HFF-Myc (cell line): ENCODE measurements at regions not wholly inside any gene's neighbourhood (a gene's known extent, or its start where the extent isn't known, plus 50 kb on each side); places are given as distances from the start of the nearest gene placed in this dataset.

Source experiments
- DNase-seq: peaks from one replicate; pipeline ENCODE4 v3.0.0-alpha.2; 2011; ENCODE audit warnings: low read depth; ENCODE audit errors: extremely low read depth
- H3K4me3 ChIP-seq: replicated peaks from 2 replicates; pipeline ENCODE4 v1.5.1; 2011; ENCODE audit warnings: low read depth, mild to moderate bottlenecking, control low read depth, low read length
- TF ChIP-seq, protein P1 (sequence below): IDR thresholded peaks from 2 replicates; pipeline ENCODE4 v1.5.1; 2012; ENCODE audit warnings: mild to moderate bottlenecking, low read depth, low read length, control low read depth; ENCODE audit errors: missing control alignments

DNA sequence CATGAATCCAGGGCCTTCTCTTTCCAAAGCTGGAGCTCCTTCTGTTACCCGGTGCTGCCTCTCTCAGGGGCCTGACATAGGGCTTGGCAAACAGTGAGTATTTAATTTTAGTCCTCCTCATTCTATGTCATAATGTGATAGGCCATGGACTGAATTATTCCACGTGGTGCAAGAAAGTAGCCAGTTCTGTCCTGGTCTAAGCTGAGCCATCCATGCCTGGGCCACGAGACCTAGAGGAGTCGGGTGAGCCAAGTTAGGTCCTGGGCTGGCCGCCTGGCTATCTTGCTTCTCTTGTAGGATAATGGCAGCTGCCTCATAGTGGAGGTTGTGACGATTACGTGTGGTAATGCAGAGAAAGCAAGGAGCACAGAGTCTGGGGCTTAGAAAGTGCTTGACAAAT lies 170.6 kb downstream of the FAM43A start:
- TF ChIP-seq, protein P1, sequence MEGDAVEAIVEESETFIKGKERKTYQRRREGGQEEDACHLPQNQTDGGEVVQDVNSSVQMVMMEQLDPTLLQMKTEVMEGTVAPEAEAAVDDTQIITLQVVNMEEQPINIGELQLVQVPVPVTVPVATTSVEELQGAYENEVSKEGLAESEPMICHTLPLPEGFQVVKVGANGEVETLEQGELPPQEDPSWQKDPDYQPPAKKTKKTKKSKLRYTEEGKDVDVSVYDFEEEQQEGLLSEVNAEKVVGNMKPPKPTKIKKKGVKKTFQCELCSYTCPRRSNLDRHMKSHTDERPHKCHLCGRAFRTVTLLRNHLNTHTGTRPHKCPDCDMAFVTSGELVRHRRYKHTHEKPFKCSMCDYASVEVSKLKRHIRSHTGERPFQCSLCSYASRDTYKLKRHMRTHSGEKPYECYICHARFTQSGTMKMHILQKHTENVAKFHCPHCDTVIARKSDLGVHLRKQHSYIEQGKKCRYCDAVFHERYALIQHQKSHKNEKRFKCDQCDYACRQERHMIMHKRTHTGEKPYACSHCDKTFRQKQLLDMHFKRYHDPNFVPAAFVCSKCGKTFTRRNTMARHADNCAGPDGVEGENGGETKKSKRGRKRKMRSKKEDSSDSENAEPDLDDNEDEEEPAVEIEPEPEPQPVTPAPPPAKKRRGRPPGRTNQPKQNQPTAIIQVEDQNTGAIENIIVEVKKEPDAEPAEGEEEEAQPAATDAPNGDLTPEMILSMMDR, result no peak
- no peak for DNase-seq

DNA sequence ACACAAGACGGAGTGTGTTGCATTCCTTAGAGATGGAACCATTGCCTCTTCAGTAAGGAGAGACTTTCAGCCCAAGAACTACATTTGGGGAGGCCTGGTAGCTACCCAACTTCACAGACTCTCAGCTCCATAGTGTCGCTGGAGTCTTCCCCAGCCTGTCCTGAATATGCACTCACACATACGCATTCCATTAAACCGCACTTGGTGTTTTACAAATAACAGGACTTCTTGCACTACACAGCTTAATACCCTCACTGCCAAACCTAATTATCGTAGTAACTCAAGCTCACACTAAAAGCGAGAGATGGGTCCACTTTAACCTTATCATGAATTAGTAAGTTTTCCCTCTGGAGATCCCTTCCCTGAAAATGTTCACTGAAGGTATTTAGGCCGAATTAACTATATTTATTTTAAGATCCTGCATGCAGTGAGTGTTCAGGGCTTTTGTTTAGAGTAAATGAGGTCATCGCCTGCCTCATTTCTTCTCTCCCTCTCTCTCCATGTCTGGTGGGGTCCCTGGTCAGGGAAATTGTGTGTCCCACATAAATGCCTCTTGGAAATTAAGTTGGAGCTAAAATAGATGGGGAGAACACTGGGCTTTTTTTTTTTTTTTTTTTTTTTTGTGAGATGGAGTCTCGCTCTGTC lies 171.9 kb downstream of the FAM43A start:
- H3K4me3 ChIP-seq, result no peak overlapping the region
- TF ChIP-seq, protein P1, result no peak
- no peak for DNase-seq

More for the DNA sequence above, 170.6 kb downstream of the FAM43A start:
- no peak overlapping the region for H3K4me3 ChIP-seq

DNA sequence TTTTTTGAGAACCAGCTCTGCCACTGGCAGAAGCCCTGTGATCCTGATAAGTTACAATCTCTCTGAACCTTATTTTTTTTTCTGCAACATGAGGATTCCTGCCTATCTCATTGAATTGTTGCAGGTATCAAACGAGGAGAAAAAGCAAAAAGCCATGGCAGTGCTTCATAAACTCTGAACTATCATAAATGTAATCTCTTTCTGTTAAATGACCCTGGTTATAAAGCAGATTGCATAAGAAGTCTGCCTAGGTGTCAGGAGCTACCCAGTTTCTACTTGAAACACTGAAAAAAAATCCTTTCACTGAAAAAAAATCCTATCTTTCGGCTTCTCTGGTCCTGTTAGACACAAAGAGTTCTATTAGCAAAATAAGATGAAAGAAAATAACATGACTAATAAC lies 172.7 kb downstream of the FAM43A start:
- no peak overlapping the region for H3K4me3 ChIP-seq
- no peak for DNase-seq
- TF ChIP-seq, protein P1, result no peak

DNA sequence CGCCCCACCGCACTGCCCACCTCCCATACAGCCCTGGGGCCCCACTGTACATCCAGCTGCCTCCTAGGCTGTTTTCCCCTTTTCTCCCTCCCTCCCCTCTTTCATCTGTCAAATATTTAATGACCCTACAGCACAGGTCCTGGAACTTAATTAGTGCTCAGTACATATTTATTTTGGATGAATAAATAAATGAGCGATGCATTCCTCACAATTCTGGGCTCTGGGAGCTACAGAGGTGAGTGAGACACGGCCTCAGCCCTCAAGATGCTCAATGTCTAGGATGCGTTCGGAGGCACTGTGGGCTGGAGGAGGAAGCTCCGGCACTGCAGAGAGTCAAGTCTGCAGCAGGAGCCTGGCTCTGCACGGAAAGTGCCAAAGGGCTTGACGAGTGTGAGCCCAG lies 175.0 kb downstream of the FAM43A start:
- no peak for DNase-seq
- no peak overlapping the region for H3K4me3 ChIP-seq
- TF ChIP-seq, protein P1, result no peak

DNA sequence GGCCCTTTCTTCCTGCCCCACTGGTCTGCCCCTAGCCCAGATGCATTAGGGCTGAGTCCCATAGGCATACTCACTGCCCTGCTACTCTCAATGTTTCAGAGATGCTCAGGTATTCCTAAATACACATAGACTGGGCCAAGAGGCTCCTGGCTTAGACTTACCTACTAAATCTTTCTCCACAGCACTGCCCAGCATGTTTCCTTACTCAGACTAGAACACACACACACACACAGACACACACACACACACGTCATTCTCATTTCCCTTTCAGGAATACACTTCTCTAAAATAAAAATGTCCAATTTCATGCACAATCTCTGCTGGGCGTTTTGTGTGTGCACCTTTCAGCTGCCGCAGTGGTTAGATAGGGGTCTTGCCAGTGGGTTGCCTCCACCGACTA lies 175.7 kb downstream of the FAM43A start:
- DNase-seq, result no peak
- no peak overlapping the region for H3K4me3 ChIP-seq
- TF ChIP-seq, protein P1, result no peak

DNA sequence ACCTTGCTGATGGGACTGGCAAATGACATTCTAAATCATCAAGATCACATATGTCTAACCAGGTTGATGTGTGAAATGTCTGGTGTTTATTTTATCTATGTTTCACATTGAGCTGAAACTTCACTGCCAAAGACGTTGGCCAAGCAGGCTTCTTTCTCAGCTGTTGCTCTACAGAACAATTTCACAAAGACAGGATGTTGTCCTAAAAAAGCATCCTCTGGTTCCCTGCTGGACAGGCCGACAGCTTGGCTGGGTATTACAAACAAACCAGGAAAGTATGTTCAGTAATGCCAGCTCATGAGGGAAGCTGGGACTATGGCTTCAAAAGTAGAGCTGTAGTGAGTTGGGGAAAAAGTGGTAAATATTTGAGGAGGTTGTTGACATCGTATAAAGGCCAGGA lies 179.4 kb downstream of the FAM43A start:
- TF ChIP-seq, protein P1, result no peak
- no peak overlapping the region for H3K4me3 ChIP-seq
- no peak for DNase-seq

DNA sequence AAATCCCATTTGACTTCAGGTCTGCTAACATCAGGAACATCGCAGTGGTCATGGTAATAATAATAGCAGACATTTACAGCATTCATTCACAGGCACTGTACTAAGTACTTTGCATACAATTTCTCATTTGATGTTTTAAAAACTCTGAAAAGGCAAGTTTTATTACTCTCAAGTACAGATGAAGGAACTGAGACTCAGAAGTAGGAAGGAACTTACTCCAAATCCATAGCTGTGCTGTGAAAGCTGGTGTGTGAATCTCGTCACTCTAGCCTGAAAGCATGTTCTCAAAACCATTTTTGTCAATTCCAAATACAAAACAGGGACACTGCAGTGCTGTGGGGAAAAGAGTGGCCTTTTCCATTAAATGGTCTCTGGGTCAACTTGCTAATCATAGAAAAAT lies 179.9 kb downstream of the FAM43A start:
- no peak overlapping the region for H3K4me3 ChIP-seq
- TF ChIP-seq, protein P1, result no peak
- no peak for DNase-seq
